Fibroblast of peridontal ligament (primary cell): ENCODE measurements at regions not wholly inside any gene's neighbourhood (a gene's known extent, or its start where the extent isn't known, plus 50 kb on each side); places are given as distances from the start of the nearest gene placed in this dataset.
"Not testable (repeated sequence)": the region's sequence is repeated elsewhere in the genome, so short reads cannot be mapped to it uniquely, and the experiment has no call there.

Experiments
- DNase-seq: peaks from one replicate; pipeline ENCODE4 v3.0.0-alpha.2; 2010; ENCODE audit errors: extremely low read depth

GRCh38 chrX:81857192-81857591, 655.3 kb downstream of the SH3BGRL start:
- DNase-seq = no peak

- DNase-seq = no peak
Observed at GRCh38 chrX:81866873-81867272, 665.0 kb downstream of the SH3BGRL start.

GRCh38 chrX:81868979-81869378, 667.1 kb downstream of the SH3BGRL start:
- no peak for DNase-seq

- no peak for DNase-seq
Observed at GRCh38 chrX:81874807-81875206, 672.9 kb downstream of the SH3BGRL start.

GRCh38 chrX:81875800-81876199, 673.9 kb downstream of the SH3BGRL start:
- no peak for DNase-seq

GRCh38 chrX:81876437-81876836, 674.5 kb downstream of the SH3BGRL start:
- no peak for DNase-seq

GRCh38 chrX:81890521-81890920, 688.6 kb downstream of the SH3BGRL start:
- DNase-seq = no peak

GRCh38 chrX:81900522-81900921, 698.6 kb downstream of the SH3BGRL start:
- no peak for DNase-seq

- no peak for DNase-seq
Observed at GRCh38 chrX:81925812-81926211, 723.9 kb downstream of the SH3BGRL start.

- not testable (repeated sequence) for DNase-seq
Observed at GRCh38 chrX:81945911-81946310, 744.0 kb downstream of the SH3BGRL start.

- DNase-seq = peak; percentile 1
Observed at GRCh38 chrX:81957318-81957717, 755.4 kb downstream of the SH3BGRL start.

- DNase-seq = no peak
Observed at GRCh38 chrX:81957900-81958545, 756.1 kb downstream of the SH3BGRL start.

GRCh38 chrX:81959964-81960363, 758.1 kb downstream of the SH3BGRL start:
- DNase-seq = no peak

- not testable (repeated sequence) for DNase-seq
Observed at GRCh38 chrX:81974413-81974812, 772.5 kb downstream of the SH3BGRL start.

- no peak for DNase-seq
Observed at GRCh38 chrX:81979806-81980515, 778.1 kb downstream of the SH3BGRL start.

GRCh38 chrX:81987217-81987616, 785.3 kb downstream of the SH3BGRL start:
- DNase-seq = not testable (repeated sequence)

- no peak for DNase-seq
Observed at GRCh38 chrX:81996166-81996565, 794.3 kb downstream of the SH3BGRL start.

- no peak for DNase-seq
Observed at GRCh38 chrX:82029571-82030218, 827.8 kb downstream of the SH3BGRL start.

- no peak for DNase-seq
Observed at GRCh38 chrX:82031250-82031649, 829.3 kb downstream of the SH3BGRL start.

GRCh38 chrX:82038793-82039192, 836.9 kb downstream of the SH3BGRL start:
- no peak for DNase-seq

- no peak for DNase-seq
Observed at GRCh38 chrX:82041034-82041433, 839.1 kb downstream of the SH3BGRL start.

- no peak for DNase-seq
Observed at GRCh38 chrX:82058728-82059127, 856.8 kb downstream of the SH3BGRL start.

- no peak for DNase-seq
Observed at GRCh38 chrX:82070948-82071347, 869.0 kb downstream of the SH3BGRL start.
